Gastrocnemius medialis (tissue), 4 donors: ENCODE measurements at regions not wholly inside any gene's neighbourhood (a gene's known extent, or its start where the extent isn't known, plus 50 kb on each side); places are given as distances from the start of the nearest gene placed in this dataset.

Experiments
- ATAC-seq, 2 donors: fragments of 150-250 bp; one replicate each; pipeline ENCODE4 v1.9.1; 2016
- DNase-seq, 2 donors: peaks; one replicate each; pipeline ENCODE4 v3.0.0-alpha.2; 2019
- H3K27ac ChIP-seq, 4 donors: fragments of 200-600 bp; sonication (generic); 1 replicate in 1 of 4; 2 replicates in 3 of 4; pipeline ENCODE4 v1.5.1; 2016 to 2018; ENCODE audit warnings: mild to moderate bottlenecking in 2 of 4, moderate library complexity in 1 of 4
- H3K27me3 ChIP-seq, 3 donors: fragments of 200-600 bp; sonication (generic) in 2 of 3; 1 replicate in 1 of 3; 2 replicates in 2 of 3; pipeline versions ENCODE4 v1.5.1 to v1.6.0; 2016 to 2019; ENCODE audit warnings: mild to moderate bottlenecking in 1 of 3, moderate library complexity in 1 of 3
- H3K36me3 ChIP-seq, 2 donors: fragments of 200-600 bp; sonication (generic) in 1 of 2; one replicate each; pipeline ENCODE4 v1.5.1; 2017 to 2018
- H3K4me1 ChIP-seq, 2 donors: fragments of 200-600 bp; sonication (generic) in 1 of 2; one replicate each; pipeline ENCODE4 v1.5.1; 2016 to 2017; ENCODE audit warnings: mild to moderate bottlenecking in 2 of 2
- H3K4me3 ChIP-seq, 4 donors: fragments of 200-600 bp; sonication (generic) in 3 of 4; 1 replicate in 1 of 4; 2 replicates in 3 of 4; pipeline ENCODE4 v1.5.1; 2016 to 2019; ENCODE audit warnings: mild to moderate bottlenecking in 2 of 4
- H3K9me3 ChIP-seq, 3 donors: fragments of 200-600 bp; sonication (generic) in 2 of 3; 1 replicate in 1 of 3; 2 replicates in 2 of 3; pipeline ENCODE4 v1.5.1; 2016 to 2019
- POLR2A ChIP-seq, 2 donors: fragments of 450-650 bp; IDR thresholded peaks; one replicate each; pipeline ENCODE4 v1.6.1; 2017; ENCODE audit warnings: antibody characterized with exemption in 2 of 2, mild to moderate bottlenecking in 2 of 2, moderate library complexity in 2 of 2
- in situ Hi-C, 4 donors: fragments of 200-750 bp; cut with MboI; loops; one replicate each; pipeline versions ENCODE4 v1.15.0 to v1.8.0; 2017; ENCODE audit warnings: low sequenced_read_pairs in 4 of 4
- intact Hi-C: fragments of 100-400 bp; cut with DNase I; formaldehyde crosslinking; loops from one replicate; pipeline ENCODE4 v1.15.1; 2023; ENCODE audit warnings: low total_unique reads
- TF ChIP-seq, protein P1 (sequence below), 5 experiments: fragments of 450-650 bp in 3 of 5; fragments of 200-600 bp in 2 of 5; sonication (generic) in 2 of 5; IDR thresholded peaks in 4 of 5; conservative IDR thresholded peaks in 1 of 5; 1 replicate in 4 of 5; 2 replicates in 1 of 5; pipeline ENCODE4 v1.5.1; 2016 to 2019; ENCODE audit warnings: antibody characterized with exemption in 5 of 5, mild to moderate bottlenecking in 3 of 5, moderate library complexity in 3 of 5

GRCh38 chr22:22982616-22983015 is 87.7 kb upstream of the GNAZ start:
- Histone ChIP-seq H3K4me3 (no peak overlapping the region), H3K4me1 (no peaks in the 10 kb centered on the region), H3K27me3 (peaks cover 0 to 7% (median 0%) of the 10 kb centered on the region in 3 donors), H3K27ac (no peak overlapping the region), H3K9me3 (peaks cover 0 to 7% (median 5%) of the 10 kb centered on the region in 3 donors), H3K36me3 (no peaks in the 10 kb centered on the region)
- DNase-seq (no peak), ATAC-seq (no peak)
- intact Hi-C loops: no loop called here
- no peak for TF ChIP-seq POLR2A (IDR thresholded peaks at IDR 0.05)
- TF ChIP-seq, protein P1, sequence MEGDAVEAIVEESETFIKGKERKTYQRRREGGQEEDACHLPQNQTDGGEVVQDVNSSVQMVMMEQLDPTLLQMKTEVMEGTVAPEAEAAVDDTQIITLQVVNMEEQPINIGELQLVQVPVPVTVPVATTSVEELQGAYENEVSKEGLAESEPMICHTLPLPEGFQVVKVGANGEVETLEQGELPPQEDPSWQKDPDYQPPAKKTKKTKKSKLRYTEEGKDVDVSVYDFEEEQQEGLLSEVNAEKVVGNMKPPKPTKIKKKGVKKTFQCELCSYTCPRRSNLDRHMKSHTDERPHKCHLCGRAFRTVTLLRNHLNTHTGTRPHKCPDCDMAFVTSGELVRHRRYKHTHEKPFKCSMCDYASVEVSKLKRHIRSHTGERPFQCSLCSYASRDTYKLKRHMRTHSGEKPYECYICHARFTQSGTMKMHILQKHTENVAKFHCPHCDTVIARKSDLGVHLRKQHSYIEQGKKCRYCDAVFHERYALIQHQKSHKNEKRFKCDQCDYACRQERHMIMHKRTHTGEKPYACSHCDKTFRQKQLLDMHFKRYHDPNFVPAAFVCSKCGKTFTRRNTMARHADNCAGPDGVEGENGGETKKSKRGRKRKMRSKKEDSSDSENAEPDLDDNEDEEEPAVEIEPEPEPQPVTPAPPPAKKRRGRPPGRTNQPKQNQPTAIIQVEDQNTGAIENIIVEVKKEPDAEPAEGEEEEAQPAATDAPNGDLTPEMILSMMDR (IDR thresholded peaks at IDR 0.05 in 4 of 5, conservative IDR thresholded peaks at IDR 0.05 in 1 of 5): no peak
- in situ Hi-C loops: no loop called here

DNA sequence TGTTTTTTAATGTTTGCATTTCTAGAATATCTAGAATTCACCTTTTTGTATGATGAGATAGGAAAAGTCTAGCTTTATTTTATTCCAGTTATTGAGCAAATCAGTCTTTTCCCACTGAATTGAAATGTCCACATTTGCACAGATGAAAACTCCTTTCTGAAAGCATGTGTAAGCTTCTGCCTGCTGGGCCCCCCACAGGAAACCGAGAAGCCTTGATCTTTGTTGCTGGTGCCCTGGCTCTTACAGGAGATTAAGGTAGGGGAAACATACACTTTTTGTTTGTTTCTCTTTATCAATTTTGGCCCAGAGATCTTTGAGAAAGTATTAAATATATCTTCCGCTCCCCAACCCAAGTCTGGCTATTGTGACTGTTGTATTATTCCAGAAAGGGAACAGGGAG is 87.2 kb upstream of the GNAZ start:
- DNase-seq: no peak
- no peak for ATAC-seq
- in situ Hi-C loops: no loop called here
- Histone ChIP-seq H3K27me3 (peaks cover 0 to 7% (median 0%) of the 10 kb centered on the region in 3 donors), H3K36me3 (no peaks in the 10 kb centered on the region), H3K4me3 (no peak overlapping the region), H3K4me1 (no peaks in the 10 kb centered on the region), H3K27ac (no peak overlapping the region), H3K9me3 (peaks cover 0 to 7% (median 5%) of the 10 kb centered on the region in 3 donors)
- no peak for TF ChIP-seq POLR2A (IDR thresholded peaks at IDR 0.05)
- TF ChIP-seq, protein P1 (IDR thresholded peaks at IDR 0.05 in 4 of 5, conservative IDR thresholded peaks at IDR 0.05 in 1 of 5): no peak
- intact Hi-C loops: no loop called here

DNA sequence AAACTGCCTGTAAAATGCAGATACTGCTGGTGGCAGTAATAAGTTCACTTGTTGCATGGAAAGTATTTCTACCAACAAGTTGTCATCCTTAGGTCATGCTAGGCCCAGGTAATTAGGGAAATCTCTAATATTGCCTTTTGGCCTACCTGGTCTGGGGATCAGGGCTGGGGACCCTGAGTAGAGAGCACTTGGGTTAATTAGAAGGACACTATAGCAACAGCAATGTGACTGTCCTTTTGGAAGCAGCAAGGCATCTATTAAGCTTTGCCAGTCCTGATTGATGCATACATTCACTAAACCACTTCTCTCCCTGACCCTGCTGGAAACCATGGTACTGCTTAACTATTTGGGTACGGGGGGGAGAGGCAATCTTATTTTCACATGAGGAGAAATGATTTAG is 86.5 kb upstream of the GNAZ start:
- in situ Hi-C loops: no loop called here
- H3K36me3 ChIP-seq: no peaks in the 10 kb centered on the region
- peaks cover 0 to 7% (median 0%) of the 10 kb centered on the region in 3 donors for H3K27me3 ChIP-seq
- H3K27ac ChIP-seq: no peak overlapping the region
- ATAC-seq: no peak
- H3K4me1 ChIP-seq: no peaks in the 10 kb centered on the region
- DNase-seq: no peak
- peaks cover 0 to 7% (median 5%) of the 10 kb centered on the region in 3 donors for H3K9me3 ChIP-seq
- no peak overlapping the region for H3K4me3 ChIP-seq
- TF ChIP-seq POLR2A (IDR thresholded peaks at IDR 0.05): no peak
- intact Hi-C loops: no loop called here

DNA sequence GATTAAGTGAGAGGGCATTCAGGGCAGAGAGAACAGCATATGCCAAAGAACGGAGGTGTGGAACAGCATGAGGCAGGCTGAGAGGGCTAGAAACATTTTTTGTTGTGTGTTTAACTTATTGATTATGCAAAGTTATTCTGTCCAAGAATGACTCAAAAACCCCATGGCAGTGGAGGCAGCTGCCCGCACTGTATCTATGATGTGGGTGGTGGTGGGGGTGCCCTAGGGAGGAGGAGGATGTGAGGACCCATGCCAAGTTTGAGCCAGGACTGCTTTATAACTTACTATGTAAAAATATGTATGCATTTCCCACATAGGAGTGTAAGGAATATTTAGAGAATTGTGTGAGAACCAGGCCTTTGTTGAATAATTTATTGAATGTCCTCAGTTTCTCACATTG is 85.4 kb upstream of the GNAZ start:
- TF ChIP-seq, protein P1 (IDR thresholded peaks at IDR 0.05 in 4 of 5, conservative IDR thresholded peaks at IDR 0.05 in 1 of 5): no peak
- no peak for TF ChIP-seq POLR2A (IDR thresholded peaks at IDR 0.05)
- peaks cover 0 to 7% (median 0%) of the 10 kb centered on the region in 3 donors for H3K27me3 ChIP-seq
- no peak overlapping the region for H3K27ac ChIP-seq
- no peak for DNase-seq
- intact Hi-C loops: no loop called here
- no peak overlapping the region for H3K4me3 ChIP-seq
- H3K9me3 ChIP-seq: peaks cover 0 to 5% (median 2%) of the 10 kb centered on the region in 3 donors
- H3K36me3 ChIP-seq: no peaks in the 10 kb centered on the region
- no peak for ATAC-seq
- no peaks in the 10 kb centered on the region for H3K4me1 ChIP-seq
- in situ Hi-C loops: no loop called here

- in situ Hi-C loops: no loop called here
- no peaks in the 10 kb centered on the region for H3K4me1 ChIP-seq
- no peak for ATAC-seq
- no peaks in the 10 kb centered on the region for H3K36me3 ChIP-seq
- no peak overlapping the region for H3K4me3 ChIP-seq
- intact Hi-C loops: no loop called here
- TF ChIP-seq, protein P1 (IDR thresholded peaks at IDR 0.05 in 4 of 5, conservative IDR thresholded peaks at IDR 0.05 in 1 of 5): no peak
- no peak for TF ChIP-seq POLR2A (IDR thresholded peaks at IDR 0.05)
- no peak overlapping the region for H3K27ac ChIP-seq
- DNase-seq: no peak
- no peaks in the 10 kb centered on the region for H3K9me3 ChIP-seq
- H3K27me3 ChIP-seq: no peaks in the 10 kb centered on the region
Observed at GRCh38 chr22:22986008-22986407, 84.3 kb upstream of the GNAZ start.
